PC-9 (cell line): ENCODE measurements at regions not wholly inside any gene's neighbourhood (a gene's known extent, or its start where the extent isn't known, plus 50 kb on each side); places are given as distances from the start of the nearest gene placed in this dataset.
A peak's percentile ranks its signal among the peaks of the same experiment; 100 is the strongest.

Experiments used
- BruUV-seq: library from RNA; stranded (reverse); fragments of 400-500 nt; replicated peaks from 2 replicates; lab custom pipeline; 2021; lab: Mats Ljungman, UMichigan
- CTCF ChIA-PET: fragments of 300-600 bp; sonication (Branson Sonifier 250); formaldehyde crosslinking; loops from one replicate; lab custom pipeline; 2022; ENCODE audit warnings: antibody characterized with exemption; lab: Charles Lee
- POLR2A ChIA-PET: fragments of 300-600 bp; sonication (Branson Sonifier 250); formaldehyde crosslinking; loops from one replicate; lab custom pipeline; 2022; ENCODE audit warnings: antibody characterized with exemption; ENCODE audit not compliant: unreplicated experiment; lab: Charles Lee
- DNase-seq, 2 experiments: peaks; one replicate each; pipeline versions ENCODE4 v3.0.0 to v3.0.0-alpha.2; 2015 to 2022; ENCODE audit warnings: mixed read lengths in 1 of 2
- H2AFZ ChIP-seq: fragments of 200-600 bp; sonication (generic); 2 replicates; pipeline ENCODE4 v1.8.1; 2017; ENCODE audit warnings: antibody characterized with exemption
- H3F3A ChIP-seq: fragments of 200-600 bp; sonication (generic); 2 replicates; pipeline ENCODE4 v1.8.1; 2017; ENCODE audit warnings: antibody characterized with exemption, mild to moderate bottlenecking, low read depth; ENCODE audit not compliant: insufficient read depth
- H3K27ac ChIP-seq: fragments of 200-600 bp; sonication (generic); 2 replicates; pipeline ENCODE4 v1.6.1; 2016; ENCODE audit warnings: mixed run types
- H3K27me3 ChIP-seq: fragments of 200-600 bp; sonication (generic); 2 replicates; pipeline ENCODE4 v1.6.1; 2016; ENCODE audit warnings: low read depth, mixed run types; ENCODE audit not compliant: insufficient read depth
- H3K36me3 ChIP-seq: fragments of 200-600 bp; sonication (generic); 2 replicates; pipeline ENCODE4 v1.6.1; 2016; ENCODE audit warnings: low read depth, mixed run types
- H3K4me1 ChIP-seq: fragments of 200-600 bp; sonication (generic); replicated peaks from 2 replicates; pipeline ENCODE4 v1.6.1; 2016; ENCODE audit warnings: mixed run types; ENCODE audit not compliant: insufficient read depth
- H3K4me2 ChIP-seq: fragments of 200-600 bp; sonication (generic); 2 replicates; pipeline ENCODE4 v1.6.1; 2017; ENCODE audit warnings: mixed run types
- H3K4me3 ChIP-seq: fragments of 200-600 bp; sonication (generic); 2 replicates; pipeline ENCODE4 v1.6.1; 2016; ENCODE audit warnings: mixed run types
- H3K79me2 ChIP-seq: fragments of 200-600 bp; sonication (generic); 2 replicates; pipeline ENCODE4 v1.6.1; 2017; ENCODE audit warnings: low read depth, mixed run types
- H3K9me2 ChIP-seq: fragments of 200-600 bp; sonication (generic); 2 replicates; pipeline ENCODE4 v1.8.1; 2017; ENCODE audit warnings: mild to moderate bottlenecking; ENCODE audit not compliant: insufficient read depth
- H3K9me3 ChIP-seq: fragments of 200-600 bp; sonication (generic); 2 replicates; pipeline ENCODE4 v1.8.1; 2016; ENCODE audit warnings: low read depth; ENCODE audit not compliant: insufficient read depth
- H4K20me1 ChIP-seq: fragments of 200-600 bp; sonication (generic); 2 replicates; pipeline ENCODE4 v1.8.1; 2017; ENCODE audit not compliant: insufficient read depth
- CTCF ChIP-seq: fragments of 200-600 bp; sonication (generic); conservative IDR thresholded peaks from 2 replicates; pipeline ENCODE4 v1.6.1; 2017; ENCODE audit warnings: mixed run types, antibody characterized with exemption, mild to moderate bottlenecking, moderate library complexity
- EZH2 ChIP-seq: fragments of 200-600 bp; sonication (generic); IDR thresholded peaks from 2 replicates; pipeline ENCODE4 v1.8.0; 2017; ENCODE audit warnings: antibody characterized with exemption, low read depth
- intact Hi-C: fragments of 100-400 bp; cut with micrococcal nuclease; formaldehyde crosslinking; loops from one replicate; pipeline ENCODE4 v1.10.0; 2022; ENCODE audit not compliant: unreplicated experiment

- Histone ChIP-seq H3K27me3 (no peaks in the 10 kb centered on the region), H3K79me2 (no peaks in the 10 kb centered on the region), H3K4me3 (no peak overlapping the region), H3K9me2 (no peaks in the 10 kb centered on the region), H3K4me2 (no peak overlapping the region), H3K27ac (no peak overlapping the region), H3F3A (no peaks in the 10 kb centered on the region), H3K36me3 (no peaks in the 10 kb centered on the region), H2AFZ (no peak overlapping the region), H3K4me1 (no peaks in the 10 kb centered on the region), H4K20me1 (no peaks in the 10 kb centered on the region), H3K9me3 (no peaks in the 10 kb centered on the region)
- no TSS peak for BruUV-seq
- CTCF ChIA-PET = no interaction called here
- TF ChIP-seq CTCF = no peak
- TF ChIP-seq EZH2 = no peak
- DNase-seq = no peak
- intact Hi-C loops = no loop called here
- POLR2A ChIA-PET = no interaction called here
These were observed 143.0 kb upstream of the FAM241A start for GRCh38 chr4:112002248-112002661.

- POLR2A ChIA-PET = interaction anchor here (0.6 kb wide), 1 partner anchor 614 kb away, joined by 5 read pairs; no protein-coding TSS in a partner anchor
- H3K9me3 ChIP-seq = no peaks in the 10 kb centered on the region
- CTCF ChIA-PET = no interaction called here
- H3K27me3 ChIP-seq = no peaks in the 10 kb centered on the region
- H3K4me1 ChIP-seq = no peaks in the 10 kb centered on the region
- no peaks in the 10 kb centered on the region for H3K36me3 ChIP-seq
- H3K79me2 ChIP-seq = no peaks in the 10 kb centered on the region
- intact Hi-C loops = no loop called here
- no peak overlapping the region for H3K27ac ChIP-seq
- no peak for DNase-seq
- H3F3A ChIP-seq = no peaks in the 10 kb centered on the region
- no peak overlapping the region for H3K4me3 ChIP-seq
- no peak for TF ChIP-seq CTCF
- no peak for TF ChIP-seq EZH2
- no peak overlapping the region for H3K4me2 ChIP-seq
- no peaks in the 10 kb centered on the region for H3K9me2 ChIP-seq
- no peaks in the 10 kb centered on the region for H4K20me1 ChIP-seq
- BruUV-seq = no TSS peak
- H2AFZ ChIP-seq = no peak overlapping the region
These were observed 141.9 kb upstream of the FAM241A start for GRCh38 chr4:112003231-112003907.

- no peak overlapping the region for H3K4me2 ChIP-seq
- H2AFZ ChIP-seq = 0 out of 2 replicates have a peak overlapping the region, but pooled peaks have one; percentile 2
- H3K27ac ChIP-seq = no peak overlapping the region
- no TSS peak for BruUV-seq
- H3K27me3 ChIP-seq = no peaks in the 10 kb centered on the region
- H3K36me3 ChIP-seq = no peaks in the 10 kb centered on the region
- CTCF ChIA-PET = no interaction called here
- no peaks in the 10 kb centered on the region for H3K9me3 ChIP-seq
- H3F3A ChIP-seq = no peaks in the 10 kb centered on the region
- no peaks in the 10 kb centered on the region for H3K79me2 ChIP-seq
- intact Hi-C loops = no loop called here
- no peaks in the 10 kb centered on the region for H3K4me1 ChIP-seq
- H4K20me1 ChIP-seq = no peaks in the 10 kb centered on the region
- H3K4me3 ChIP-seq = no peak overlapping the region
- TF ChIP-seq CTCF (no peak), EZH2 (no peak)
- H3K9me2 ChIP-seq = peaks cover 2% of the 10 kb centered on the region
- DNase-seq = no peak
- POLR2A ChIA-PET = no interaction called here
These were observed 140.2 kb upstream of the FAM241A start for GRCh38 chr4:112005027-112005426.
